ENCODE measurements at regions not wholly inside any gene's neighbourhood (a gene's known extent, or its start where the extent isn't known, plus 50 kb on each side); places are given as distances from the start of the nearest gene placed in this dataset.

DNA sequence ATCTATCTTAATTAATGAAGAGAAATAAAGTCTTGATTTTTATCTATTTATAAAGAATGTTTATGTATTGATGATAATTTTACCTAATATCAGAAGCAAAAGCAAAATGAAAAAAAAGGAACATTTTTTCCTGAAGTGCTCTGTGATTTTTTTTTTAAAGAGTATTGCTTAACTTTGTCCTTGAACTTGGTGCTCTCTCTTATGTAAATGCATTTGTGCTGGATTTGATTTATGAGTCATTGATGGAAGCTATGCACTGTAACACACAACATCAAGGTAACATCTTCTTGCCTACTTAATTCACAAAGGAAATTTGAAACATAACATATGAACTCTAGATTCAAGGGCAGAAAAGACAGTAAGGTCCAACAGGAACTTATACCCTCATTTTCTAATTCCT is 312.9 kb upstream of the CDH19 start:
- TF ChIP-seq EZH2phosphoT487 (IDR thresholded peaks at IDR 0.05; ENCODE audit: low read length) (no peak), CTCF (IDR thresholded peaks at IDR 0.05; ENCODE audit: low read length) (no peak), EZH2 (optimal IDR thresholded peaks at IDR 0.05; ENCODE audit: low read depth, low read length) (no peak)
- no peak for DNase-seq
- Histone ChIP-seq H3K36me3 (replicated peaks; ENCODE audit: insufficient read depth, low read length) (no peaks in the 10 kb centered on the region), H2AFZ (ENCODE audit: low read length) (no peak overlapping the region), H3K4me3 (ENCODE audit: low read length) (no peak overlapping the region), H3F3A (ENCODE audit: insufficient read depth, low read length) (no peaks in the 10 kb centered on the region), H3K27ac (ENCODE audit: low read length) (no peak overlapping the region), H3K4me1 (ENCODE audit: low read length) (no peaks in the 10 kb centered on the region), H3K9me3 (replicated peaks; ENCODE audit: insufficient read depth, low read length) (no peaks in the 10 kb centered on the region), H3K4me2 (ENCODE audit: low read depth, low read length) (no peak overlapping the region), H3K79me2 (ENCODE audit: low read length) (no peaks in the 10 kb centered on the region), H3K9me2 (replicated peaks; ENCODE audit: insufficient read depth, low read length) (no peaks in the 10 kb centered on the region), H4K20me1 (ENCODE audit: insufficient read depth, low read length) (no peaks in the 10 kb centered on the region), H3K9ac (ENCODE audit: low read length) (no peak overlapping the region), H3K27me3 (replicated peaks; ENCODE audit: insufficient read depth, low read length) (no peaks in the 10 kb centered on the region)

DNA sequence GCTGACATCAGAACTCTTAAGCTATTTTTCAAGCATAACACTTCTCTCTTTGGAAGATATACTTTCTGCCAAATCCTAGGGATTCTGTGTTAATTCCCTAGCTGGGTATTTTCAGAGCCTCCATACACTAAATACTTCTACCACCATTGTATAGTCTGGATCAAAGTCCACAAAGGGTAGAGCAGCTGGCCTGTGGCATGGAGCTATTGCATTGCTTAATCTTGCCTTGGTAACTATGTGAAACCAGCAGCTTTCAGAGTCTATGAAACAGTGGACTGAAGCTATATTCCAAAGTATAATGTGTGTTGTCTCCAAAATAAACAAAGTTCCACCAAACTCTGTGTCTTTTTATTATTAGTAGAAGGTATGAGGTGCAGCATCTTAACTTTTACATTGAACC is 296.9 kb upstream of the CDH19 start:
- H4K20me1 ChIP-seq (ENCODE audit: insufficient read depth, low read length), result no peaks in the 10 kb centered on the region
- TF ChIP-seq EZH2phosphoT487 (IDR thresholded peaks at IDR 0.05; ENCODE audit: low read length) (no peak), CTCF (IDR thresholded peaks at IDR 0.05; ENCODE audit: low read length) (no peak), EZH2 (optimal IDR thresholded peaks at IDR 0.05; ENCODE audit: low read depth, low read length) (no peak)
- no peaks in the 10 kb centered on the region for H3K27me3 ChIP-seq (replicated peaks; ENCODE audit: insufficient read depth, low read length)

GRCh38 chr18:66895631-66896030 is 291.7 kb upstream of the CDH19 start:
- H3K27me3 ChIP-seq (replicated peaks; ENCODE audit: insufficient read depth, low read length), result no peaks in the 10 kb centered on the region
- no peaks in the 10 kb centered on the region for H3K4me1 ChIP-seq (ENCODE audit: low read length)
- no peaks in the 10 kb centered on the region for H3K9me3 ChIP-seq (replicated peaks; ENCODE audit: insufficient read depth, low read length)
- TF ChIP-seq CTCF (IDR thresholded peaks at IDR 0.05; ENCODE audit: low read length) (no peak), EZH2phosphoT487 (IDR thresholded peaks at IDR 0.05; ENCODE audit: low read length) (no peak), EZH2 (optimal IDR thresholded peaks at IDR 0.05; ENCODE audit: low read depth, low read length) (no peak)
- H2AFZ ChIP-seq (ENCODE audit: low read length), result no peak overlapping the region
- no peak overlapping the region for H3K27ac ChIP-seq (ENCODE audit: low read length)
- no peaks in the 10 kb centered on the region for H3K36me3 ChIP-seq (replicated peaks; ENCODE audit: insufficient read depth, low read length)
- H3K9me2 ChIP-seq (replicated peaks; ENCODE audit: insufficient read depth, low read length), result no peaks in the 10 kb centered on the region
- DNase-seq, result no peak
- H3K79me2 ChIP-seq (ENCODE audit: low read length), result no peaks in the 10 kb centered on the region
- H3K4me2 ChIP-seq (ENCODE audit: low read depth, low read length), result no peak overlapping the region
- H3F3A ChIP-seq (ENCODE audit: insufficient read depth, low read length), result no peaks in the 10 kb centered on the region
- H4K20me1 ChIP-seq (ENCODE audit: insufficient read depth, low read length), result no peaks in the 10 kb centered on the region
- no peak overlapping the region for H3K4me3 ChIP-seq (ENCODE audit: low read length)
- no peak overlapping the region for H3K9ac ChIP-seq (ENCODE audit: low read length)

More for the DNA sequence above, 296.9 kb upstream of the CDH19 start:
- Histone ChIP-seq H3K27ac (ENCODE audit: low read length) (no peak overlapping the region), H3K4me3 (ENCODE audit: low read length) (no peak overlapping the region), H3K9me3 (replicated peaks; ENCODE audit: insufficient read depth, low read length) (no peaks in the 10 kb centered on the region), H3F3A (ENCODE audit: insufficient read depth, low read length) (no peaks in the 10 kb centered on the region), H3K4me1 (ENCODE audit: low read length) (no peaks in the 10 kb centered on the region), H3K9me2 (replicated peaks; ENCODE audit: insufficient read depth, low read length) (no peaks in the 10 kb centered on the region), H3K36me3 (replicated peaks; ENCODE audit: insufficient read depth, low read length) (no peaks in the 10 kb centered on the region), H3K79me2 (ENCODE audit: low read length) (no peaks in the 10 kb centered on the region), H3K4me2 (ENCODE audit: low read depth, low read length) (no peak overlapping the region), H3K9ac (ENCODE audit: low read length) (no peak overlapping the region), H2AFZ (ENCODE audit: low read length) (no peak overlapping the region)
- no peak for DNase-seq
